Peyer's patch (tissue), 4 donors: ENCODE measurements at regions not wholly inside any gene's neighbourhood (a gene's known extent, or its start where the extent isn't known, plus 50 kb on each side); places are given as distances from the start of the nearest gene placed in this dataset.

Experiments
- CTCF ChIP-seq, 6 experiments: fragments of 450-650 bp in 4 of 6; fragments of 200-600 bp in 2 of 6; sonication (generic) in 1 of 6; IDR thresholded peaks; one replicate each; pipeline ENCODE4 v1.5.1; 2017 to 2019; ENCODE audit warnings: antibody characterized with exemption in 6 of 6, mild to moderate bottlenecking in 3 of 6, moderate library complexity in 1 of 6
- POLR2A ChIP-seq, 2 donors: fragments of 450-650 bp; IDR thresholded peaks; one replicate each; pipeline ENCODE4 v1.5.1; 2017; ENCODE audit warnings: antibody characterized with exemption in 2 of 2, mild to moderate bottlenecking in 2 of 2, moderate library complexity in 2 of 2

- no peak for TF ChIP-seq POLR2A (IDR thresholded peaks at IDR 0.05)
- no peak for TF ChIP-seq CTCF (IDR thresholded peaks at IDR 0.05)
These were observed 106.0 kb downstream of the TMEM144 start for GRCh38 chr4:158316264-158316663.
